ENCODE measurements at regions not wholly inside any gene's neighbourhood (a gene's known extent, or its start where the extent isn't known, plus 50 kb on each side); places are given as distances from the start of the nearest gene placed in this dataset.

DNA sequence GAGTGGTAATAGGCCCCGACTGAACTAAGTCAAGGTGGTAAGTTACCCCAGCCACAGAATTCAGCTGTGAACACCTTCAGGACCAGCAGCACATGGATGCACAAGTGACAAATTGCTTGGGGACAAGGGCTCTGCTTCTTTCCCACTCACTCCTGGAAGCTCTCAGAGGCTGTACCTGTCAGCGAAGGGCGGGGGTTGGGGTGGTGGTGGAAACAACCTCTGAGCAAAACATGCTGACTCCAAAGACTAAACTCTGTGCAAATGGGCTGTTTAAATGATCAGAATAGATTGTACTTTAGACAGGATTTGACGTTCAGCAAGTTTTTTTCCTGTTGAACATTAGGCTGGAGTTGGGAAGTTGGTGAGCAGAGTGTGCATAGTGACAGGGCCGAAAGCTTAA is 544.5 kb upstream of the ZNF608 start:
- Histone ChIP-seq H3K4me3 (ENCODE audit: low read depth, low read length) (no peak overlapping the region), H3K9me3 (ENCODE audit: control insufficient read depth, insufficient read depth, low read depth, low read length) (no peaks in the 10 kb centered on the region), H3K27ac (ENCODE audit: low read depth, low read length) (no peak overlapping the region), H3K4me1 (ENCODE audit: control insufficient read depth, insufficient read depth, low read length) (peaks cover 4% of the 10 kb centered on the region; the same call in 1 of the 2 replicates), H3K27me3 (ENCODE audit: control insufficient read depth, insufficient read depth, low read length) (no peaks in the 10 kb centered on the region), H3K9ac (ENCODE audit: low read length) (no peak overlapping the region), H3K36me3 (ENCODE audit: control insufficient read depth, insufficient read depth, low read length) (no peaks in the 10 kb centered on the region)

DNA sequence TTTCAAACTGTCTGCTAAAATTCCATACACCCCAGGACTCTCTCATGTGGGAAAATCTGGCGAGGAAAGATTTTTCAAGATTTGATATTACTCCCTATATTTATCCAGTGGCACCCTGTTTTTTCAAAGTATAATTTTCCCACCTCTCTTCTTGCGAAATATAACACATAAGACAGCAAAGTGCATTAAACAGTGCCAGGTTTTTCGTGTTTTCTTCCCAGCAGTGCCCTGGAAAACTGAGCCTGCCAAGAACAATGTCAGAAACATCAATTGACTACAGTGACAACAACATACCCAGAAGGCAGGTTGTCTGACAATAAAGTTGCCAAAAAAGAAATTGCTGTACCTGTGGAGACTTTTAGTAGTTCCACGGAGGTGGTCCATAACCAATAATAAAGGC is 545.0 kb upstream of the ZNF608 start:
- Histone ChIP-seq H3K9me3 (ENCODE audit: control insufficient read depth, insufficient read depth, low read depth, low read length) (no peaks in the 10 kb centered on the region), H3K9ac (ENCODE audit: low read length) (no peak overlapping the region), H3K4me3 (ENCODE audit: low read depth, low read length) (no peak overlapping the region), H3K27ac (ENCODE audit: low read depth, low read length) (no peak overlapping the region), H3K36me3 (ENCODE audit: control insufficient read depth, insufficient read depth, low read length) (no peaks in the 10 kb centered on the region), H3K27me3 (ENCODE audit: control insufficient read depth, insufficient read depth, low read length) (no peaks in the 10 kb centered on the region), H3K4me1 (ENCODE audit: control insufficient read depth, insufficient read depth, low read length) (peaks cover 4% of the 10 kb centered on the region; the same call in 1 of the 2 replicates)

DNA sequence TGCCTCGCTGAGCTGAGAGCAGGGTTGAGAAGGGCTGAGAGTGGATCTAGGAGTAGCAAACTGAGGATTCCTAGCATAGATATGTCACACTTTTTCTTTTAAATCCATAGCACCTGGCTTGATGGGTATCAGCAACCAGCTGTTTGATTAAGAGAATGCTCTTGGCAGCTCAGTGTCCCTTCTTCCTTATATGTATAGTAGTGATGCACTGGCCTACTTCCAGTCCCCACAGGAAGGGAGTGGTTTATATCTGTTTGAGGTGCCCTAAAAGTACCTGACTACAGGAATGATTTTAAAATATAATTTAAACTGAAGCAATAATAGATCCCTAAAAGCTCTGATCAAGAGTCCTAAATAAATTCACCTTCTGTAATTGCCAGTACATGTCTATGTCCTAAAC is 546.8 kb upstream of the ZNF608 start:
- Histone ChIP-seq H3K4me3 (ENCODE audit: low read depth, low read length) (no peak overlapping the region), H3K27me3 (ENCODE audit: control insufficient read depth, insufficient read depth, low read length) (no peaks in the 10 kb centered on the region), H3K9me3 (ENCODE audit: control insufficient read depth, insufficient read depth, low read depth, low read length) (no peaks in the 10 kb centered on the region), H3K9ac (ENCODE audit: low read length) (no peak overlapping the region), H3K4me1 (ENCODE audit: control insufficient read depth, insufficient read depth, low read length) (peaks cover 10% of the 10 kb centered on the region), H3K27ac (ENCODE audit: low read depth, low read length) (no peak overlapping the region), H3K36me3 (ENCODE audit: control insufficient read depth, insufficient read depth, low read length) (no peaks in the 10 kb centered on the region)

DNA sequence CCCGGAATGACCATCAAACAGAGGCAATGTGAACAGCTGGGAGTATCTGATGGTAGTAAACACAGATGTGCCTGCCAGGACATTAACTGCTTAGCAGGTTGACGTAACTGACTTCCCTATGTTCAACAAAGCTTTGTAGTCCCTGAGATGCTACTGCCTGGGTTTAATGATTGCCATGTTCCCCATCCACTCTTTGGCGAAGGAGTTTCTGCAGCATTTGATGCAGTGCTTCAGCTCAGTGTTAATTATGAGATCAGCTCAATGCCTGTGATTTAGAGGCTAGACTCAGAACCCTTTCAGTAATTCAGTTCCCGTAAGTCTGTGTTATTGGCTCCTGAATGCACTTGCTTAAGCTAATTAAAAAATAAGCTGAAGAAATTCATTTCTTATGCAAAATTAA is 547.3 kb upstream of the ZNF608 start:
- Histone ChIP-seq H3K4me1 (ENCODE audit: control insufficient read depth, insufficient read depth, low read length) (peaks cover 15% of the 10 kb centered on the region), H3K27me3 (ENCODE audit: control insufficient read depth, insufficient read depth, low read length) (no peaks in the 10 kb centered on the region), H3K9me3 (ENCODE audit: control insufficient read depth, insufficient read depth, low read depth, low read length) (no peaks in the 10 kb centered on the region), H3K27ac (ENCODE audit: low read depth, low read length) (no peak overlapping the region), H3K9ac (ENCODE audit: low read length) (no peak overlapping the region), H3K36me3 (ENCODE audit: control insufficient read depth, insufficient read depth, low read length) (no peaks in the 10 kb centered on the region), H3K4me3 (ENCODE audit: low read depth, low read length) (no peak overlapping the region)

DNA sequence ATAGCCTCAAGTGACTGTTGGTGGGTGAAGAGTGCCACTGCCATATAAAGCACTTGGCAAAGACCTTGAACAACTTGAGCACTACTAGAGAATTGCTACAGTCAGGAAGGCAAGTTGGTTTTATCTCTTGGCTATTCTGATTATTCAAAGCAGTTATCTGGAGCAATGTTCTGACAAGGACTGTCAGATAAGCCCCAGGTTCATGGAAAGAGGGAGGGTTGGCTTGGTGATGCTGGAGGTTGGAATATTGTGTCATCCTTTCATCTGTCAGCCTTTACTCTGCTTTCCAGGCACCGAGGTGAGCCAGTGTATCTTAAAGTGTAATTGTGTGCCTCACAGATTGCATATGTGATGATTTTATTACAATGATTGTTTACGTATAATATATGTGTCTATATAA is 548.4 kb upstream of the ZNF608 start:
- no peak overlapping the region for H3K4me3 ChIP-seq (ENCODE audit: low read depth, low read length)
- no peak overlapping the region for H3K9ac ChIP-seq (ENCODE audit: low read length)
- no peaks in the 10 kb centered on the region for H3K9me3 ChIP-seq (ENCODE audit: control insufficient read depth, insufficient read depth, low read depth, low read length)
- H3K27ac ChIP-seq (ENCODE audit: low read depth, low read length) = no peak overlapping the region
- no peaks in the 10 kb centered on the region for H3K36me3 ChIP-seq (ENCODE audit: control insufficient read depth, insufficient read depth, low read length)
- H3K4me1 ChIP-seq (ENCODE audit: control insufficient read depth, insufficient read depth, low read length) = peaks cover 19% of the 10 kb centered on the region
- no peaks in the 10 kb centered on the region for H3K27me3 ChIP-seq (ENCODE audit: control insufficient read depth, insufficient read depth, low read length)

DNA sequence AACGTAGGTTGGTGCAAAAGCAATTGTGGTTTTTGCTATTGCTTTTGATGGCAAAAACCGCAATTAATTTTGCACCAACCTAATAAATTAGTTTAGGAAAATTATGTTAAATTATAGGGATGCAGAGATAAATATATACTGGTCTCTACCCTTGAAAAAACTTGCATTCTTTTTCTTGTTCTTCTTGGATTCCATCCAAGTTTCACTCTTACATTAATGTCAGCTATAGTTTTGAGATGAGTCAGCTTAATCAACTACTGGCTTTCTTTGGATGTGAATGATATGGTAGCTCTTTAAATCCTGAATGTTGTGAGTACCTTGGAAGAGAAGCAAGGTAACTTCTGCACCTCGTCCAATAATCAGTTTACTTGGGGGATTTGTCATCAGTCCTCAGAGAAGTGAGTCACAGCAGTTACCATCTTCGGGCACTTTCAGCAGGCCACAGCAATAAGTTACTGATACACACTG is 549.0 kb upstream of the ZNF608 start:
- H3K27me3 ChIP-seq (ENCODE audit: control insufficient read depth, insufficient read depth, low read length) = no peaks in the 10 kb centered on the region
- no peak overlapping the region for H3K9ac ChIP-seq (ENCODE audit: low read length)
- no peak overlapping the region for H3K27ac ChIP-seq (ENCODE audit: low read depth, low read length)
- peaks cover 19% of the 10 kb centered on the region for H3K4me1 ChIP-seq (ENCODE audit: control insufficient read depth, insufficient read depth, low read length)
- no peak overlapping the region for H3K4me3 ChIP-seq (ENCODE audit: low read depth, low read length)
- no peaks in the 10 kb centered on the region for H3K9me3 ChIP-seq (ENCODE audit: control insufficient read depth, insufficient read depth, low read depth, low read length)
- H3K36me3 ChIP-seq (ENCODE audit: control insufficient read depth, insufficient read depth, low read length) = no peaks in the 10 kb centered on the region

DNA sequence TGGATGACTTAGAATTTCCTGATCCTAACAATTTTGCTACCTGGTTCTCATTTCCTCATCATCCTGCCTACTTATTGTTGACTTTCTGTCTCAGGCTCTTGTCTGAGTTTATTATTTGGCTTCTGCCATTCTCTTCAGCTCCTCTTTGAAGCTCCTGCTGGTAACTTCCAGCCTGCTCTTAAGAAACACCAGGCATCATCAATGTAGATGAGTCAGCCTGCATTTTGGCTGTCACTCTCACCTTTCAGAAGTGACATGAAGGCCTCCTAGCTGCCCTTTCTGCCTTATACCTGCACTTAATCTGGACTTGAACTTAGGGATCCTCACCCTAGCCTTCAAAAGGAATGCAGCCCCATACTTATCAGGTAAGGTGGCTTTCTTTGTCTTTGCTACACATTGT is 551.8 kb upstream of the ZNF608 start:
- Histone ChIP-seq H3K27me3 (ENCODE audit: control insufficient read depth, insufficient read depth, low read length) (no peaks in the 10 kb centered on the region), H3K4me1 (ENCODE audit: control insufficient read depth, insufficient read depth, low read length) (peaks cover 14% of the 10 kb centered on the region), H3K27ac (ENCODE audit: low read depth, low read length) (no peak overlapping the region)

DNA sequence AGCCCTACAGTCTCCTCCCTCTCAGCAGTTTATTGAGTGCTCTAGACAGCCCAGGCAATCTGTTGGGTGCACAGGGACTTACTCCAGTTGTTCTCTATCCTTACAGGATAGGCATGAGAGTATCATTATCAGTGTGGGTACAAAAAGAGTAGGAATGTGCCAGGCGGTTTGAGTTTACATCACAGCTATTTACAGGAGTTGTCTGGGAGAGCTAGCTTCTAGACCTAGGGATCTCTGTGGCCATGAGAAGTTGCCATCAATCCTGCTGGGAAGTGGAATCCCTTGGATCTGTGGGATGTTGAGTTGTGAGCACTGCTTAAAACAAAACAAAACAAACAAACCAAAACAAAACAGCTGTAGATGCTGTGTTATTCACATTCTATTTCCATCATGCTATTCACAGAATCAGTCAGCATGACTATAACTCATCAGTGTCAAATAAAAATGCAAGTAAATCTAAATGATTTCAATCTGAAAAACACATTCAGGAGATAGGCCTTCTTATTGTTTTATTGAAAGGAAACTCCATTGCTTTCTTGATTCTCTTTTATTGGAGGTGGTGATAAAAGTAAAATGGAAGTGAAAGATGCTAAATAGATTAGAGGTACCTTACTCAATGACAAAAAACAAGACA is 552.4 kb upstream of the ZNF608 start:
- no peaks in the 10 kb centered on the region for H3K36me3 ChIP-seq (ENCODE audit: control insufficient read depth, insufficient read depth, low read length)
- no peaks in the 10 kb centered on the region for H3K27me3 ChIP-seq (ENCODE audit: control insufficient read depth, insufficient read depth, low read length)
- no peak overlapping the region for H3K27ac ChIP-seq (ENCODE audit: low read depth, low read length)
- H3K9me3 ChIP-seq (ENCODE audit: control insufficient read depth, insufficient read depth, low read depth, low read length) = no peaks in the 10 kb centered on the region
- peaks cover 14% of the 10 kb centered on the region for H3K4me1 ChIP-seq (ENCODE audit: control insufficient read depth, insufficient read depth, low read length)
- H3K9ac ChIP-seq (ENCODE audit: low read length) = no peak overlapping the region
- H3K4me3 ChIP-seq (ENCODE audit: low read depth, low read length) = no peak overlapping the region

More for the DNA sequence above, 551.8 kb upstream of the ZNF608 start:
- H3K9ac ChIP-seq (ENCODE audit: low read length) = no peak overlapping the region
- no peaks in the 10 kb centered on the region for H3K36me3 ChIP-seq (ENCODE audit: control insufficient read depth, insufficient read depth, low read length)
- H3K9me3 ChIP-seq (ENCODE audit: control insufficient read depth, insufficient read depth, low read depth, low read length) = no peaks in the 10 kb centered on the region
- no peak overlapping the region for H3K4me3 ChIP-seq (ENCODE audit: low read depth, low read length)

DNA sequence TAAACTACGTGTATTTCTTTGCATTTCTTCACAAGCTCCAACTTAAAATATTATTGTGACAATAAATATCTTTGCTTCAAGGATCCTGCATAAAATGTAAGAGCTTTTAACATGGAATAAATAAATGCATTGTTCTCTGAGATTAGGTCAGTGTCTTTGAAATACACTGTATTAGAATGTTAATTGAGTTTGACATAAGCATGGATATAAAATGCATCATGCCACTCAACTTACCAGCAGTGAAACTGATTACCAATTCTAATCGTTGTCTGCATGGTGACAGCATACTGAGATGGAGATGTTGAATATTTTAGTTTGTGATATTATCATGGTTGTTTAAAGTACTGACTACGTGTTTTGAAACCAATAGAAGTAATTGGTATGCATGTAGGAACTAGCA is 555.3 kb upstream of the ZNF608 start:
- no peak overlapping the region for H3K4me3 ChIP-seq (ENCODE audit: low read depth, low read length)
- no peak overlapping the region for H3K27ac ChIP-seq (ENCODE audit: low read depth, low read length)
- H3K9me3 ChIP-seq (ENCODE audit: control insufficient read depth, insufficient read depth, low read depth, low read length) = peaks cover 3% of the 10 kb centered on the region
- no peak overlapping the region for H3K9ac ChIP-seq (ENCODE audit: low read length)
- H3K27me3 ChIP-seq (ENCODE audit: control insufficient read depth, insufficient read depth, low read length) = no peaks in the 10 kb centered on the region
- no peaks in the 10 kb centered on the region for H3K36me3 ChIP-seq (ENCODE audit: control insufficient read depth, insufficient read depth, low read length)
- peaks cover 14% of the 10 kb centered on the region for H3K4me1 ChIP-seq (ENCODE audit: control insufficient read depth, insufficient read depth, low read length)

DNA sequence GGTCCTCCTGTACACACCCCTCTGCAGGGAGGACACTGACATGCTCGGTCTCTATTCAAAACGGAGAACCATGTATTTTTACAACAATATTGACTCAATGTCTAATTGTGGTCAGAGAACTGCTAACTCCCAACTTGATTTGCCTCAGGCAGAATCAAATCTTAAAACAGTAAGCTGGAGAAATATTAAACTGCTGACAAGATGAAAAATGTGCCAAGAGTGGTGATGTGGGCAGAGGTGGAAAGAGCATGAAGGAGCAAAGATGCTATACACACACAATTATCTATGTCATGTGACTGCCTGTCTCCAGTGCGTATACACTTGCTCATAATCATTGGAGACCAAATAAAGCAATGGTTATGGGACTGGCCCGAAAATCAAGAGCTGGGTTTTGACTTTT is 556.1 kb upstream of the ZNF608 start:
- Histone ChIP-seq H3K27ac (ENCODE audit: low read depth, low read length) (no peak overlapping the region), H3K36me3 (ENCODE audit: control insufficient read depth, insufficient read depth, low read length) (no peaks in the 10 kb centered on the region), H3K27me3 (ENCODE audit: control insufficient read depth, insufficient read depth, low read length) (no peaks in the 10 kb centered on the region), H3K4me1 (ENCODE audit: control insufficient read depth, insufficient read depth, low read length) (peaks cover 12% of the 10 kb centered on the region), H3K9me3 (ENCODE audit: control insufficient read depth, insufficient read depth, low read depth, low read length) (peaks cover 5% of the 10 kb centered on the region), H3K4me3 (ENCODE audit: low read depth, low read length) (no peak overlapping the region), H3K9ac (ENCODE audit: low read length) (no peak overlapping the region)

DNA sequence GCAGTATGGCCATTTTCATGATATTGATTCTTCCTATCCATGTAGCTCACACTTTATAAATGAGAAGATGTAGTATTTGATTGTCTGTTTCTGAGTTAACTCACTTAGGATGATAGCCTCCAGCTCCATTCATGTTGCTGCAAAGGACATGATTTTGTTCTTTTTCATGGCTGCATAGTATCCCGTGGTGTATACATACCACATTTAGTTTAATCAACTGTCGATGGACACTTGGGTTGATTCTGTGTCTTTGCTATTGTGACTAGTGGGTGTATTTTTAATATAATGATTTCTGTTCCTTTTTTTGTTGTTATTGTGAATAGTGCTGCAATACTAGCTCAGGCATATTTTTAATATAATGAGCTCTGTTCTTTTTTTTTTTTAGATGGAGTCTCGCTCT is 560.3 kb upstream of the ZNF608 start:
- Histone ChIP-seq H3K27ac (ENCODE audit: low read depth, low read length) (no peak overlapping the region), H3K4me3 (ENCODE audit: low read depth, low read length) (no peak overlapping the region), H3K9me3 (ENCODE audit: control insufficient read depth, insufficient read depth, low read depth, low read length) (peaks cover 9% of the 10 kb centered on the region), H3K27me3 (ENCODE audit: control insufficient read depth, insufficient read depth, low read length) (no peaks in the 10 kb centered on the region), H3K36me3 (ENCODE audit: control insufficient read depth, insufficient read depth, low read length) (no peaks in the 10 kb centered on the region), H3K4me1 (ENCODE audit: control insufficient read depth, insufficient read depth, low read length) (no peaks in the 10 kb centered on the region), H3K9ac (ENCODE audit: low read length) (no peak overlapping the region)

DNA sequence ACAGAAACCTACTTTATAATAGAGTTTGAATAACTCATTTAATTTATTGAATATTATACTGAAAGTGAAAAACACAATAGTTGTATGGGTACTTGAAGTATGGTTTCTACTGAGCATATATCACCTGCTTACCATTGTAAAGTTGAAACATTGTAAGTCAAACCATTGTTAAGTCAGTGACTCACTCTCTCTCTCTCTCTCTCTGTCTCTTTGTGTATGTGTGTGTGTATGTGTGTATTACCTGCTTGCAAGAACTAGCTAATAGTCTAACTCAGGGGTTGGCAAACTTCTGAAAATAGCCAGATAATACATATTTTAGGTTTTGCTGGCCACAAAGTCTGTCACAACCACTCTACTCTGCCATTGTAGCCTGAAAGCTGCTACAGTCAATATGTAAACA is 564.3 kb upstream of the ZNF608 start:
- Histone ChIP-seq H3K27me3 (ENCODE audit: control insufficient read depth, insufficient read depth, low read length) (no peaks in the 10 kb centered on the region), H3K4me1 (ENCODE audit: control insufficient read depth, insufficient read depth, low read length) (no peaks in the 10 kb centered on the region), H3K4me3 (ENCODE audit: low read depth, low read length) (no peak overlapping the region), H3K9me3 (ENCODE audit: control insufficient read depth, insufficient read depth, low read depth, low read length) (peaks cover 28% of the 10 kb centered on the region), H3K27ac (ENCODE audit: low read depth, low read length) (no peak overlapping the region), H3K36me3 (ENCODE audit: control insufficient read depth, insufficient read depth, low read length) (no peaks in the 10 kb centered on the region), H3K9ac (ENCODE audit: low read length) (no peak overlapping the region)

Measured in HUES6 (cell line).